GM13976 (cell line): ENCODE measurements at regions not wholly inside any gene's neighbourhood (a gene's known extent, or its start where the extent isn't known, plus 50 kb on each side); places are given as distances from the start of the nearest gene placed in this dataset.

Experiments
- DNase-seq: peaks from one replicate; pipeline ENCODE4 v3.0.0; 2012; ENCODE audit warnings: low spot score
- CTCF ChIP-seq: IDR thresholded peaks from 2 replicates; pipeline ENCODE4 v1.5.1; 2012; ENCODE audit warnings: borderline replicate concordance, mild to moderate bottlenecking; ENCODE audit not compliant: insufficient read depth; ENCODE audit errors: extremely low read depth, missing control alignments, control extremely low read depth
- in situ Hi-C: fragments of 300-500 bp; cut with MboI; formaldehyde crosslinking; loops from one replicate; pipeline ENCODE4 v1.12.0; 2022; ENCODE audit warnings: low sequenced_read_pairs, mixed read lengths, inconsistent platforms; ENCODE audit not compliant: unreplicated experiment

GRCh38 chr2:217527590-217528202 is 475.1 kb downstream of the TNS1 start:
- DNase-seq: no peak
- no peak for TF ChIP-seq CTCF
- in situ Hi-C loops: no loop called here

DNA sequence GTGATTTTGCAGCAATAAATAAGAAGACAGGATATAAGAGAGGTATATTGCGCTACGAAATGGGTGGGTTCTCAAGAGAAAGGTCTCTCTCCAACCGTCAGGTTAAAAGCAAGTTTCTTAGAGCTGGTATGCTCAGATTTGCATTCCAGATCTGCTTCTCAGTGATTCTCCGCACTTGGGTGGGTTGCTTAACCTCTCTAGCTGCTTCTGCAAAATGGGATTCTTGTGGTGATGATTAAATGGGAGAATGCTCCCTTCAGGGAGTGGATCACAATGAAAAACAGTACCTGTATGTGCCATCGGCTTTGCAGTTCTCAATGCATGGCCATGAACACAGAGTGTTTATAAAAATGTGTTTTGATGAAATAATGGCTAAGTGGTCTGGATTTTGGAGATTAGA is 477.7 kb downstream of the TNS1 start:
- in situ Hi-C loops: no loop called here
- no peak for TF ChIP-seq CTCF
- no peak for DNase-seq

GRCh38 chr2:217523286-217523685 is 479.5 kb downstream of the TNS1 start:
- TF ChIP-seq CTCF: no peak
- DNase-seq: no peak
- in situ Hi-C loops: no loop called here

- no peak for TF ChIP-seq CTCF
- DNase-seq: no peak
- in situ Hi-C loops: no loop called here
Observed at GRCh38 chr2:217521820-217522219, 481.0 kb downstream of the TNS1 start.

DNA sequence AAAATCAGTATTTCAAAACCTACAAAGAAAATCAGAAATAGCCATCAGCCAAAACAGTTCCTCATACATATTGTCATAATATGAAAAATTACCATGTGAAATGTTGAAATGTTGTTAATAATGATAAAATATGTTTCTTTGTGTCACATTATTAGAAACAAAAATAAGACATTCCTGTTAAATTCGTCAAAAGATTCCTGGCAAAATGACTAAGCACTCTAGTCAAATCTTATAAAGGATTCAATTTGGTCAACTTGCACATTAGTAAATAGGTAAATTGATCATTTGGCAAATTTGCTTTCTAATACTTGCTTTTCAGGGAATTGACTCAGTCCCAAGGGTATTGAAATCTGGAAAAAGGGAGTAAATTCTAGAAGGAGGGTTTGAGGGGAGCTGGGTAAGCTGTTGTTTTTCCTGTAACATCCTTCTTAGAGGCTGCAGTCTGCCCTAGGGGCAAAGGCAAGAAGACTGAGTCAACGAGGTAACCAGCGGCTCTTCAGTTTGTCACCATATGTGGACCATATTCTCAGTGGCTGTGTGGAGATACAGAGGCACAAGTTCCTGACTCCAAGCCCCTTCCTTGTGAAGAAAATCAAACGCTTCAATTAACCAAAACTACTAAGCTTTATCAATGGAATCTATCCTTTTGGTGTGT is 482.3 kb downstream of the TNS1 start:
- TF ChIP-seq CTCF: no peak
- DNase-seq: no peak
- in situ Hi-C loops: no loop called here

GRCh38 chr2:217517402-217517801 is 485.4 kb downstream of the TNS1 start:
- in situ Hi-C loops: loop anchor here (10.0 kb wide), 1 partner anchor 823 kb away; the partner anchor contains the start of gene IGFBP5
- no peak for TF ChIP-seq CTCF

More at GRCh38 chr2:217517402-217517801, 485.4 kb downstream of the TNS1 start:
- no peak for DNase-seq
